A673 (cell line): ENCODE measurements at regions not wholly inside any gene's neighbourhood (a gene's known extent, or its start where the extent isn't known, plus 50 kb on each side); places are given as distances from the start of the nearest gene placed in this dataset.

ENCODE experiments used
- EZH2 ChIP-seq: fragments of 200-600 bp; sonication (generic); IDR thresholded peaks from 2 replicates; pipeline ENCODE4 v1.6.1; 2017; ENCODE audit warnings: borderline replicate concordance, low read depth, mild to moderate bottlenecking, mixed read lengths, antibody characterized with exemption, low read length; ENCODE audit not compliant: poor library complexity, severe bottlenecking
- TF ChIP-seq, protein P1 (sequence below): fragments of 300-800, 200-600 bp; sonication (generic); conservative IDR thresholded peaks from 2 replicates; pipeline ENCODE4 v1.5.1; 2017; ENCODE audit warnings: low read depth, mild to moderate bottlenecking, antibody characterized with exemption, low read length, moderate library complexity, mixed read lengths

DNA sequence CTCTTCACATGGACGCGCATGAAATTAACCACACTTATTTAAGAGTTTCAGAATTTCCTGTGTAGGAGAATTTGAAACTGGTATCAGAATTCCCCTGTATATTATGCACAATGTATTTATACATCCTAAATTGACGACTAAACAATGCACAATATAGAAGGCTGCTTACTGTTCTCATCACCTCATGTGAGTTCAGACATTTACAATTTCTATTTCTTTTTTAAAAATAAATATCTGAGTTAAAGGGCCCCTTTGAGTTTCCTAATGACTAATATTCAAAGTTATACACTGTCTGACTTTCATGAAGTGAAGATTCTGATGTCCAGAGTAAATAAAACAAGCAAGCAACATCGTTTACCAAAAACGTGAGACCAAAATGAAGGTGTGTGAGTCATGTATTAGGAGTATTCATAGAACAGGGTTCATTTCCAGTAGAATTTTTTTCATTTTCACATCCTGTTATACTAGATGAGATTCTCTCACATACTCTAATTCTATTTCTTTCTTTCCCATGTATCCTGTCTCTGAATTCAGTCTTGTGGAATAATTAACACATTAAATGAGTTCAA lies 406.2 kb downstream of the NUP35 start:
- TF ChIP-seq, protein P1, sequence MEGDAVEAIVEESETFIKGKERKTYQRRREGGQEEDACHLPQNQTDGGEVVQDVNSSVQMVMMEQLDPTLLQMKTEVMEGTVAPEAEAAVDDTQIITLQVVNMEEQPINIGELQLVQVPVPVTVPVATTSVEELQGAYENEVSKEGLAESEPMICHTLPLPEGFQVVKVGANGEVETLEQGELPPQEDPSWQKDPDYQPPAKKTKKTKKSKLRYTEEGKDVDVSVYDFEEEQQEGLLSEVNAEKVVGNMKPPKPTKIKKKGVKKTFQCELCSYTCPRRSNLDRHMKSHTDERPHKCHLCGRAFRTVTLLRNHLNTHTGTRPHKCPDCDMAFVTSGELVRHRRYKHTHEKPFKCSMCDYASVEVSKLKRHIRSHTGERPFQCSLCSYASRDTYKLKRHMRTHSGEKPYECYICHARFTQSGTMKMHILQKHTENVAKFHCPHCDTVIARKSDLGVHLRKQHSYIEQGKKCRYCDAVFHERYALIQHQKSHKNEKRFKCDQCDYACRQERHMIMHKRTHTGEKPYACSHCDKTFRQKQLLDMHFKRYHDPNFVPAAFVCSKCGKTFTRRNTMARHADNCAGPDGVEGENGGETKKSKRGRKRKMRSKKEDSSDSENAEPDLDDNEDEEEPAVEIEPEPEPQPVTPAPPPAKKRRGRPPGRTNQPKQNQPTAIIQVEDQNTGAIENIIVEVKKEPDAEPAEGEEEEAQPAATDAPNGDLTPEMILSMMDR, result no peak
- no peak for TF ChIP-seq EZH2
